ENCODE measurements at regions not wholly inside any gene's neighbourhood (a gene's known extent, or its start where the extent isn't known, plus 50 kb on each side); places are given as distances from the start of the nearest gene placed in this dataset.
"Not testable (repeated sequence)": the region's sequence is repeated elsewhere in the genome, so short reads cannot be mapped to it uniquely, and the experiment has no call there.

GRCh38 chr1:234811824-234812223 lies 201.8 kb upstream of the IRF2BP2 start:
- DNase-seq: not testable (repeated sequence)

- DNase-seq: not testable (repeated sequence)
Observed at GRCh38 chr1:234810726-234811125, 200.7 kb upstream of the IRF2BP2 start.

GRCh38 chr1:234809854-234810245 lies 199.9 kb upstream of the IRF2BP2 start:
- DNase-seq: not testable (repeated sequence)

GRCh38 chr1:234808943-234809853 lies 199.2 kb upstream of the IRF2BP2 start:
- not testable (repeated sequence) for DNase-seq

DNA sequence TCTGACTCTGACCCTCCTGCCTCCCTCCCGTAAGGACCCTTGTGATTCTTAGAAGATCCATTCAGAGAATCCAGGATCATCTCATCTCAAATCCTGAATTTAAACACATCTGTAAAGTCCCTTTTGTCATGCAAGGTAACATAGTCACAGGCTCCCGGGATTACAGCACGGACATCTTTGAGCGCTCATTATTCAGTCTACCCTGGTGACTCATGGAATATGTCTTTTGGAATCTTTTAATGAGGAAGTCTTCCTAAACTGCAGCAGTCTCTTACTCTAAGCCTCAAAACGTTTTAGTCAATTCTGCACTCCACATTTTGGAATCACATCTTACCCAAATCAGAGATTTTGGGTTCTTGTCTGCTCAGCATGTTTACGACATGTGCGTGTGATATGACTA lies 198.5 kb upstream of the IRF2BP2 start:
- DNase-seq: not testable (repeated sequence)

DNA sequence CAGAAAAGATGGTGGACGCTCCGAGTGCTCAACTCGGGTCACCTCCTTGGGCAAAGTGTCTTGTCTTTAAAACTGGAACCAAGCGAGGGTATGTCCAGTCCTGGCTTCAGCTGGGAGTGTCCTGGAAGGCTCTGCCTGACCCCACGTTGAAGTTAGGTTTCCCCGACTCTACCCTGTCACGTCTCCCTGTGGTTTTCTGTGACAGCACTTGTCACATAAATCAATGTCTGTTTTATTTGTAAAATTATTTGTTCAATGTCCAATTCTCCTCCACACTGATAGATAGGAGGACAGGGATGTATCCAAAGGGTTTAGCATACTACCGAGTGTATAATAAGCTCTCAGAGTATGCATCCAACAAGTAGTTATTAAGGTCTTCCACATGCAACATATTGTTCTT lies 197.7 kb upstream of the IRF2BP2 start:
- not testable (repeated sequence) for DNase-seq

GRCh38 chr1:234802586-234802985 lies 192.6 kb upstream of the IRF2BP2 start:
- DNase-seq: not testable (repeated sequence)

DNA sequence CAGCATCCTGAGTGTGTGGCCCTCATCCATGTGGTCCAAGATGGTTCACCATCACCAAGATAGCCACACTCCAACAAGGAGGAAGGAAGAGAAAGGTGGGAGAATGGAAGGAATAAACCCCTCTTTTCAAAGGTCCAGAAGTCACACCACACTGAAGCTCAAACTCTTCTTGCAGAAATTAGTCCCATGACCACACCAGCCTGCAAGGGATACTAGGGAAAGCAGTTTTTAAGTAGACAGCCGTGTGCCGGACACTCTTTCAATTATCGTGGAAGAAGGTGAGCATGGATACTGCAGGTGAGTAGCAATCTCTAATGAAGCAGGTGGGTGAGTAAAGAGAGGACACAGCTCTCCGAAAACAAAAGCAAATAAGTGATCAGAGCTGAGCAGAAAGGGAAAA lies 191.7 kb upstream of the IRF2BP2 start:
- not testable (repeated sequence) for DNase-seq

DNA sequence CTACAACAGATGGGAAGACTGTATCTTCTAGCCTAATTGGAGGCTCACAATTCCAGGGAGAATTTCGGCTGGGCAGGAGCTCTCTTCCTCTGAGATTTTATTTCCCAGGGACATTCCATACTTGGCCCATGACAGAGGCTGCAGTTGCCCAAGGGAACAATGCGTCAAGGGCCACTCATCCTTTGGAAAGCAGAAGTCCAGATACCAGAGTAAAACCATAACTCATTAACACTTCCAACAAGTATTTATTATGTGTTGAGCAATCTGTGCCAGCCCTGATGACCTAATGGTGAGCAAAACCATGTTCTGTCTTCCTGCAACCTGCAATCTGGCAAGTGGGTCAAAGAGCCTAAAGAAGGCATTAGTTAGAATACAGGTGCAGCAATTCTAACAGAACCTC lies 191.2 kb upstream of the IRF2BP2 start:
- DNase-seq: not testable (repeated sequence)

DNA sequence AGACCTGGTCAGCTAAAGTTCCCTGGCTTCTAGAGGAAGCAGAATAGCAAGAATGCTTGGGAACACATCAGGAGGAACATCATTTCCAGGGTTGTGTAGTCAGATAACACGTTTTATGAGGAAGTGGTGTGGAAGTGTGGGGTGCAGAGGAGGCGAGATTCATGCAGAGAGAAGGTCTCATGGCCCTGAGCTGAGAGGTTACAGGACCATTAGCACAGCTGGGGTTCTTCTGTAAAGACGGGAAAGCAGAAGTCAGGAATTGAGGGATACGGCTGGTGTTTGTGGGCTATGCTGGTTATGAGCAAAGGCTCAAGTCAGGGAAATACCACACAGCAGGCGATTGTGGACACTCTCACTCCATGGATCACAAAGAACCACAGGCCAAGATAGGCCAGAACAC lies 190.6 kb upstream of the IRF2BP2 start:
- not testable (repeated sequence) for DNase-seq

DNA sequence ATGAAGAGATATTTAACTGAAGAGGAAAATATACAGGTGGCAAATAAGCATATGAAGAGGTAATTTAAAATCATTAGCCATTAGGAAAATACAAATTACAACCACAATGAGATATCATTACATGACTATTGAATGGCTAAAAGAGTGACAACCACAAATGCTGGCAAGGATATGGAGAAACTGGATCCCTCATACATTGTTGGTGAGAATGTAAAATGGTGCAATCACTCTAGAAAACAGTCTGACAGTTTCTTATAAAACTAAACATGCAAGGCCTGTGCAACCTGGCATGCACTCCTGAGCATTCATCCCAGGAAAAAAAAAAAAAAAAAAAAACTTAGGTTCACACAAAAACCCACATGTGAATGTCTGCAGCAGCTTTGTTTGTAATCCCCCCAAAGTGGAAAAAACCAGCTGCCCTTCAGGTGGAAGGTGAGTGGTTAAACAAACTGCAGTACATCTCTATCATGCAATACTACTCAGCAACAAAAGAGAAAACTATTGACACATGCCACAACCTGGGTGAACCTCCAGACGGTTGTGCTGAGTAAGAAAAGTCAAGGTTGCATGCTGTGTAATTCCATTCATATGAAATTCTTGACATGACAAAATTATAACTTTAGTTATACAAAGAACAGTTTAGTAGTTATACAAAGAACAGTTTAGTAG lies 189.2 kb upstream of the IRF2BP2 start:
- not testable (repeated sequence) for DNase-seq

GRCh38 chr1:234797216-234797615 lies 187.2 kb upstream of the IRF2BP2 start:
- DNase-seq: not testable (repeated sequence)

GRCh38 chr1:234796438-234796792 lies 186.4 kb upstream of the IRF2BP2 start:
- DNase-seq: not testable (repeated sequence)

- not testable (repeated sequence) for DNase-seq
Observed at GRCh38 chr1:234795711-234796437, 185.9 kb upstream of the IRF2BP2 start.

GRCh38 chr1:234795007-234795406 lies 185.0 kb upstream of the IRF2BP2 start:
- DNase-seq: not testable (repeated sequence)

DNA sequence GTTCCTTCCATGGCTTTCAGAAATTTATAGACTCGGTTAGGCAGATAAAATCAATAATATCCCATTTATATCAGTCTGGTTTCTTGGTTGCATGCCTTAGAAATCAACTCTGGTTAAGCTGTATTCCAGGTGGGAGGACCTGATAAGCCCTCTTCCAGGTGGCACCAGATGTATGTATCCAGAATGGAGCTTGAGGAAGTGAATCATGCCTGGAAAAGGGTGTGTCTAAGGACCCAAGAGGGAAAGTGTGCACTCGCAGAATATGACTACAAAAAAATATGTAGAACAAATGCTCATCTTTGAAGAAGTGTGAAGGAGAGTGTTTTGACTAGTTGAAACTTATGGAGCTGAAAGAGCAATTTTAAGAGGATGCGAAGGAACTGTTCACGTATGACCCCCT lies 184.5 kb upstream of the IRF2BP2 start:
- DNase-seq: not testable (repeated sequence)

DNA sequence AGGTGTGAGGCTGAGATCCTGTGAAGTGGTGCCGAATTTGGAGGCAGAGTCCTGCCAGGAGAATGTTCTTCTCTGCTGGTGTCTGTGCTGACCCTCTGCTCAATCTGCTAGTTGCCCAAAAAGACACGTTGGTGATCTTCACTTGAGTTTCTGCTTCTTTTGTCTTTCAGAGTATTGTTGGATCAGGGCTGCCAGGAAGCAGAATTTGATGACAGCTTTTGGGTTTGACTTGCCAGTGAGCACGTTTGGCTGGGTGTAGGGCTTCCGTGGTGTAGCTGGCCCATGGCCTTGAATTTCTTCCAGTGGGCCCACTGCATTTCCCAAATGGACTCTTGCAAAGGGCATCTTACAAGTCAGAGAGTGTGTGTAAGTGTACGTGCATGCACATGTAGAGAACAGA lies 183.9 kb upstream of the IRF2BP2 start:
- not testable (repeated sequence) for DNase-seq

GRCh38 chr1:234792221-234792864 lies 182.4 kb upstream of the IRF2BP2 start:
- DNase-seq: not testable (repeated sequence)

GRCh38 chr1:234791615-234792014 lies 181.6 kb upstream of the IRF2BP2 start:
- DNase-seq: not testable (repeated sequence)

DNA sequence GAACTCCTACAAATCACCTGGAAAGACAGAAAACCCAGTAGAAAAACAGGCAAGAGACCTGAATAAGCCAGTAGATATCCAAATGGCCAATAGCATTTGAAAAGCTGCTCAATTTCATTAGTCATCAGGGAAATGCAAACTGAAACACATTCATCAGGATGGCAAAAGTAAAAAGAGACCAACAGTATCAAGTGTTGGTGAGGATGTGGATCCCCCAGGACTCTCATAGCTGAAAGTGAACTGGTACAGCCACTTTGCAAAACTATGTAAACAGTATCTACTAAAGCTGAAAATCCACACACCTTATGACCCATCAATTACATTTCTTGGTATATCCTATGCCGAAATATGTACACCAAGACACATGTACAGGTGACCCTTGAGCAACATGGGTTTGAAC lies 180.4 kb upstream of the IRF2BP2 start:
- DNase-seq: not testable (repeated sequence)

- not testable (repeated sequence) for DNase-seq
Observed at GRCh38 chr1:234787011-234787584, 177.1 kb upstream of the IRF2BP2 start.

GRCh38 chr1:234785922-234786321 lies 175.9 kb upstream of the IRF2BP2 start:
- not testable (repeated sequence) for DNase-seq

Data from NCI-H1417 treated with DMSO at 0.1 percent for 48 hours (cell line).